MG63 (cell line): ENCODE measurements at regions not wholly inside any gene's neighbourhood (a gene's known extent, or its start where the extent isn't known, plus 50 kb on each side); places are given as distances from the start of the nearest gene placed in this dataset.

Experiments
- DNase-seq: peaks from one replicate; pipeline ENCODE4 v3.0.0-alpha.2; 2020
- H3K27me3 ChIP-seq: fragments of 250-450 bp; sonication (Bioruptor Pico); 2 replicates; pipeline ENCODE4 v1.5.1; 2020; ENCODE audit warnings: mild to moderate bottlenecking, moderate library complexity
- H3K36me3 ChIP-seq: fragments of 250-450 bp; sonication (Bioruptor Pico); 2 replicates; pipeline ENCODE4 v1.5.1; 2020; ENCODE audit warnings: mild to moderate bottlenecking, moderate library complexity
- H3K4me3 ChIP-seq: fragments of 250-450 bp; sonication (Bioruptor Pico); 2 replicates; pipeline ENCODE4 v1.5.1; 2020; ENCODE audit warnings: mild to moderate bottlenecking, moderate library complexity
- H3K9me3 ChIP-seq: fragments of 250-450 bp; sonication (Bioruptor Pico); 2 replicates; pipeline ENCODE4 v1.5.1; 2020; ENCODE audit warnings: mild to moderate bottlenecking, moderate library complexity

GRCh38 chr2:221074238-221074637, 497.9 kb downstream of the EPHA4 start:
- no peak for DNase-seq
- Histone ChIP-seq H3K27me3 (no peaks in the 10 kb centered on the region), H3K4me3 (no peak overlapping the region), H3K36me3 (no peaks in the 10 kb centered on the region), H3K9me3 (no peaks in the 10 kb centered on the region)

- no peaks in the 10 kb centered on the region for H3K9me3 ChIP-seq
- no peaks in the 10 kb centered on the region for H3K36me3 ChIP-seq
- H3K4me3 ChIP-seq: no peak overlapping the region
- peak; percentile 13 for DNase-seq
- no peaks in the 10 kb centered on the region for H3K27me3 ChIP-seq
These were observed 496.9 kb downstream of the EPHA4 start for GRCh38 chr2:221075203-221075602.

GRCh38 chr2:221077251-221077650, 494.9 kb downstream of the EPHA4 start:
- H3K36me3 ChIP-seq: no peaks in the 10 kb centered on the region
- no peak for DNase-seq
- no peaks in the 10 kb centered on the region for H3K9me3 ChIP-seq
- H3K27me3 ChIP-seq: no peaks in the 10 kb centered on the region
- H3K4me3 ChIP-seq: no peak overlapping the region

- DNase-seq: no peak
- no peaks in the 10 kb centered on the region for H3K27me3 ChIP-seq
These were observed 494.3 kb downstream of the EPHA4 start for GRCh38 chr2:221077799-221078198.

GRCh38 chr2:221085341-221085900, 486.7 kb downstream of the EPHA4 start:
- Histone ChIP-seq H3K9me3 (no peaks in the 10 kb centered on the region), H3K36me3 (no peaks in the 10 kb centered on the region), H3K4me3 (no peak overlapping the region), H3K27me3 (no peaks in the 10 kb centered on the region)
- DNase-seq: peak; percentile 56

More at GRCh38 chr2:221077799-221078198, 494.3 kb downstream of the EPHA4 start:
- Histone ChIP-seq H3K36me3 (no peaks in the 10 kb centered on the region), H3K9me3 (no peaks in the 10 kb centered on the region), H3K4me3 (no peak overlapping the region)

- Histone ChIP-seq H3K36me3 (no peaks in the 10 kb centered on the region), H3K4me3 (no peak overlapping the region), H3K9me3 (no peaks in the 10 kb centered on the region), H3K27me3 (no peaks in the 10 kb centered on the region)
- no peak for DNase-seq
These were observed 486.2 kb downstream of the EPHA4 start for GRCh38 chr2:221085936-221086335.

- no peak for DNase-seq
- no peaks in the 10 kb centered on the region for H3K27me3 ChIP-seq
- H3K9me3 ChIP-seq: no peaks in the 10 kb centered on the region
- H3K36me3 ChIP-seq: no peaks in the 10 kb centered on the region
- no peak overlapping the region for H3K4me3 ChIP-seq
These were observed 484.3 kb downstream of the EPHA4 start for GRCh38 chr2:221087779-221088178.

- H3K36me3 ChIP-seq: no peaks in the 10 kb centered on the region
- no peaks in the 10 kb centered on the region for H3K9me3 ChIP-seq
- no peak overlapping the region for H3K4me3 ChIP-seq
- no peak for DNase-seq
- H3K27me3 ChIP-seq: no peaks in the 10 kb centered on the region
These were observed 483.6 kb downstream of the EPHA4 start for GRCh38 chr2:221088506-221088905.

- Histone ChIP-seq H3K36me3 (no peaks in the 10 kb centered on the region), H3K9me3 (no peaks in the 10 kb centered on the region), H3K27me3 (no peaks in the 10 kb centered on the region), H3K4me3 (no peak overlapping the region)
- DNase-seq: no peak
These were observed 476.7 kb downstream of the EPHA4 start for GRCh38 chr2:221095356-221095755.

GRCh38 chr2:221096706-221097567, 475.2 kb downstream of the EPHA4 start:
- no peaks in the 10 kb centered on the region for H3K27me3 ChIP-seq
- no peak for DNase-seq
- no peaks in the 10 kb centered on the region for H3K36me3 ChIP-seq
- no peaks in the 10 kb centered on the region for H3K9me3 ChIP-seq
- H3K4me3 ChIP-seq: no peak overlapping the region

GRCh38 chr2:221097568-221097915, 474.6 kb downstream of the EPHA4 start:
- DNase-seq: peak; percentile 96
- no peak overlapping the region for H3K4me3 ChIP-seq
- no peaks in the 10 kb centered on the region for H3K36me3 ChIP-seq
- no peaks in the 10 kb centered on the region for H3K27me3 ChIP-seq
- no peaks in the 10 kb centered on the region for H3K9me3 ChIP-seq

GRCh38 chr2:221097949-221098348, 474.2 kb downstream of the EPHA4 start:
- no peaks in the 10 kb centered on the region for H3K9me3 ChIP-seq
- DNase-seq: no peak
- no peak overlapping the region for H3K4me3 ChIP-seq

GRCh38 chr2:221100467-221101089, 471.5 kb downstream of the EPHA4 start:
- DNase-seq: no peak
- Histone ChIP-seq H3K36me3 (no peaks in the 10 kb centered on the region), H3K4me3 (no peak overlapping the region), H3K27me3 (no peaks in the 10 kb centered on the region), H3K9me3 (no peaks in the 10 kb centered on the region)

More at GRCh38 chr2:221097949-221098348, 474.2 kb downstream of the EPHA4 start:
- Histone ChIP-seq H3K36me3 (no peaks in the 10 kb centered on the region), H3K27me3 (no peaks in the 10 kb centered on the region)

GRCh38 chr2:221102896-221103688, 469.0 kb downstream of the EPHA4 start:
- Histone ChIP-seq H3K4me3 (no peak overlapping the region), H3K27me3 (no peaks in the 10 kb centered on the region), H3K36me3 (no peaks in the 10 kb centered on the region), H3K9me3 (no peaks in the 10 kb centered on the region)
- DNase-seq: no peak

GRCh38 chr2:221103930-221104329, 468.2 kb downstream of the EPHA4 start:
- no peaks in the 10 kb centered on the region for H3K9me3 ChIP-seq
- no peak for DNase-seq
- H3K4me3 ChIP-seq: no peak overlapping the region
- H3K36me3 ChIP-seq: no peaks in the 10 kb centered on the region
- H3K27me3 ChIP-seq: no peaks in the 10 kb centered on the region

- no peaks in the 10 kb centered on the region for H3K27me3 ChIP-seq
- no peak overlapping the region for H3K4me3 ChIP-seq
- peak; percentile 93 for DNase-seq
- no peaks in the 10 kb centered on the region for H3K36me3 ChIP-seq
- H3K9me3 ChIP-seq: no peaks in the 10 kb centered on the region
These were observed 467.7 kb downstream of the EPHA4 start for GRCh38 chr2:221104361-221104811.

GRCh38 chr2:221106241-221106640, 465.9 kb downstream of the EPHA4 start:
- H3K36me3 ChIP-seq: no peaks in the 10 kb centered on the region
- no peaks in the 10 kb centered on the region for H3K9me3 ChIP-seq
- H3K4me3 ChIP-seq: no peak overlapping the region
- no peak for DNase-seq
- no peaks in the 10 kb centered on the region; the same call in 1 of the 2 replicates for H3K27me3 ChIP-seq
